ENCODE measurements at regions not wholly inside any gene's neighbourhood (a gene's known extent, or its start where the extent isn't known, plus 50 kb on each side); places are given as distances from the start of the nearest gene placed in this dataset.

DNA sequence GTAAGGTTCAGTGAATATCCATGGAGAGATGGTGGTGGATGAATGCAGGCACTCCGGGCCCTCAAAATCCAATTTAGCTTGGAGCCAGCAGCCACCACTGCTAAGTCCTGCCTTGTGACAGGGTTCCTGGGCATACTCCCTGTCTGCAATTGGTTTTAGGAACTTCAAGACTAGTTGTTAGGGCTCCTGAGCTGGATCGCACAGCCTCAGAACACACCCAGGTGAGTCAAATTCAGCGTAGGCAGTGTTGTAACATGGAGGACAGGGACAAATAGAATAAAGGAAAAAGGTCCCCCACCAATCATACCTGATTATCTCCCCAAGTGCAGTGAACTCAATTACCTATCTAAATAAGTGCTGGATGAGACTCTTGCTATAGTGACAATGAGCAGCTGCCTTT is 74.6 kb downstream of the PERP start:
- DNase-seq = no peak
- H3K4me1 ChIP-seq = no peaks in the 10 kb centered on the region
- no peak for TF ChIP-seq POLR2A (IDR thresholded peaks at IDR 0.05)
- TF ChIP-seq, protein P1, sequence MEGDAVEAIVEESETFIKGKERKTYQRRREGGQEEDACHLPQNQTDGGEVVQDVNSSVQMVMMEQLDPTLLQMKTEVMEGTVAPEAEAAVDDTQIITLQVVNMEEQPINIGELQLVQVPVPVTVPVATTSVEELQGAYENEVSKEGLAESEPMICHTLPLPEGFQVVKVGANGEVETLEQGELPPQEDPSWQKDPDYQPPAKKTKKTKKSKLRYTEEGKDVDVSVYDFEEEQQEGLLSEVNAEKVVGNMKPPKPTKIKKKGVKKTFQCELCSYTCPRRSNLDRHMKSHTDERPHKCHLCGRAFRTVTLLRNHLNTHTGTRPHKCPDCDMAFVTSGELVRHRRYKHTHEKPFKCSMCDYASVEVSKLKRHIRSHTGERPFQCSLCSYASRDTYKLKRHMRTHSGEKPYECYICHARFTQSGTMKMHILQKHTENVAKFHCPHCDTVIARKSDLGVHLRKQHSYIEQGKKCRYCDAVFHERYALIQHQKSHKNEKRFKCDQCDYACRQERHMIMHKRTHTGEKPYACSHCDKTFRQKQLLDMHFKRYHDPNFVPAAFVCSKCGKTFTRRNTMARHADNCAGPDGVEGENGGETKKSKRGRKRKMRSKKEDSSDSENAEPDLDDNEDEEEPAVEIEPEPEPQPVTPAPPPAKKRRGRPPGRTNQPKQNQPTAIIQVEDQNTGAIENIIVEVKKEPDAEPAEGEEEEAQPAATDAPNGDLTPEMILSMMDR (IDR thresholded peaks at IDR 0.05) = no peak
- no peaks in the 10 kb centered on the region for H3K36me3 ChIP-seq
- H3K27ac ChIP-seq = no peak overlapping the region
- H3K4me3 ChIP-seq (replicated peaks in 1 of 3) = no peak overlapping the region
- intact Hi-C loops (cut with DNase I) = no loop called here
- no peaks in the 10 kb centered on the region for H3K27me3 ChIP-seq
- WGBS, 2 donors = 98 to 100% methylated on average over 3 of the region's 3 CpGs
- no peaks in the 10 kb centered on the region for H3K9me3 ChIP-seq

DNA sequence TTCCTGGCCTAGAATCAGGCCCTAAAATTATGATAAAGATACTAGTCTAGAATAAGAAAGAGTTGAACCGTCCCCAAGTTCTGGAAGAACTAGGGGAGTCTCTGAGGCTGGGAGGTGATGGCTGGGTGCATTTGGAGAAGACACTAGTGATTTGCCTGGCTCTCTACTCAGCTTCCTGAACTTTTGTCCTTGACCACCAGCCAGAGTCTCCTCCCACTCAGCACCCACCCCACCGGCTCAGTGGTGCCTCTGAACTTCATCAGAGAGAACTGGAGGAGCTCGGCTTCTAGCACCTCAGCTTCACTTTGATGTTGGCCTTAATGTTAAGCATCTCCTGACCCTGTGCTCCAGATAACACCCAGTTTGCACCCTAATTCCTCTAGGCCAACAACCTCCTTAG is 73.0 kb downstream of the PERP start:
- no peak for TF ChIP-seq POLR2A (IDR thresholded peaks at IDR 0.05)
- TF ChIP-seq, protein P1 (IDR thresholded peaks at IDR 0.05) = no peak
- 68 to 80% methylated on average over 3 of the region's 3 CpGs for WGBS, 2 donors
- Histone ChIP-seq H3K9me3 (no peaks in the 10 kb centered on the region), H3K27me3 (no peaks in the 10 kb centered on the region), H3K36me3 (no peaks in the 10 kb centered on the region), H3K4me3 (replicated peaks in 1 of 3) (no peak overlapping the region), H3K27ac (no peak overlapping the region), H3K4me1 (no peaks in the 10 kb centered on the region)
- no peak for DNase-seq
- intact Hi-C loops (cut with DNase I) = no loop called here

DNA sequence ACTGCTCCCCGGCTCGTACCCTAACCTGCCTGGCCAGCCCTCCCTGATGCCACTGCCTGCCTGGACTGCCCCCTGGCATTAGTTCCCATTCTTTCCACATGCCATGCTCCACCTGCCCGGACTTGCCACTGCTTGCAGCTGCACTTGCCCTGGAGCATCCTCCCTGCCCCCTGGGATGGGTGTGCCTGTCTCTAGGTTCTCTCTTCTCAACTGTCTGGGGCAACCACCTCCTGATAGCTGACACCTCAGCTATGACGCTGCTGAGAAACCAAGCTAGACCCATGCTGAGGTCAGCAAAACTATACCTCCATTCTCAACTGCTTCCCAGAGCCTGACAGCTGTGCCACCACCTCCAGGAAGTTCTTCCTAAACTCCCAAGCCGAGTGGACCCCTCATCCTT is 72.1 kb downstream of the PERP start:
- TF ChIP-seq, protein P1 (IDR thresholded peaks at IDR 0.05) = no peak
- no peak overlapping the region for H3K4me3 ChIP-seq (replicated peaks in 1 of 3)
- no peaks in the 10 kb centered on the region for H3K4me1 ChIP-seq
- 86 to 90% methylated on average over 5 of the region's 5 CpGs for WGBS, 2 donors
- intact Hi-C loops (cut with DNase I) = no loop called here
- no peak for DNase-seq
- H3K27ac ChIP-seq = no peak overlapping the region
- H3K36me3 ChIP-seq = no peaks in the 10 kb centered on the region
- no peaks in the 10 kb centered on the region for H3K9me3 ChIP-seq
- H3K27me3 ChIP-seq = no peaks in the 10 kb centered on the region

DNA sequence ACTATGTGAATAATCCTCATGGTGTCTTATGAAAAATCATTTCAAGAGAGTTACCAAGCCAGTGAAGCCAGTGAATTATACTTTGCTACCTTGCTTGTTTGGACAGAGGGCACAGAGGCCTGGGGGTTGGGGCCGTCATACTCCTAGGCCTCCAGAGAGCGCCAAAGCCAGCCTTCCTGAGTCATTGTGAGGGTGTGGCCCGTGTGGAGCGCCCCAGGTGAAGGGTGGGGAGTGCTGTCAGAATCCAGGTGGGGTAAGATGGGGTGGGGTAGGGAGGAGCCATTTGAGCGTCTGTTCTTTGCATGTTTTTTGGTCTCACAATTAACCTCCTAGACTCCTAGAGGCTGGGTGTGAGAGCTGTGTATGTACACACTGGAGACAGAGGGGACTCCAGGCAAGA is 71.1 kb downstream of the PERP start:
- TF ChIP-seq, protein P1 (IDR thresholded peaks at IDR 0.05) = no peak
- no peak for TF ChIP-seq POLR2A (IDR thresholded peaks at IDR 0.05)
- Histone ChIP-seq H3K4me1 (no peaks in the 10 kb centered on the region), H3K4me3 (replicated peaks in 1 of 3) (no peak overlapping the region), H3K27me3 (no peaks in the 10 kb centered on the region), H3K9me3 (no peaks in the 10 kb centered on the region), H3K36me3 (no peaks in the 10 kb centered on the region), H3K27ac (no peak overlapping the region)
- WGBS, 2 donors = 75 to 83% methylated on average over 5 of the region's 5 CpGs
- no peak for DNase-seq
- intact Hi-C loops (cut with DNase I) = no loop called here

DNA sequence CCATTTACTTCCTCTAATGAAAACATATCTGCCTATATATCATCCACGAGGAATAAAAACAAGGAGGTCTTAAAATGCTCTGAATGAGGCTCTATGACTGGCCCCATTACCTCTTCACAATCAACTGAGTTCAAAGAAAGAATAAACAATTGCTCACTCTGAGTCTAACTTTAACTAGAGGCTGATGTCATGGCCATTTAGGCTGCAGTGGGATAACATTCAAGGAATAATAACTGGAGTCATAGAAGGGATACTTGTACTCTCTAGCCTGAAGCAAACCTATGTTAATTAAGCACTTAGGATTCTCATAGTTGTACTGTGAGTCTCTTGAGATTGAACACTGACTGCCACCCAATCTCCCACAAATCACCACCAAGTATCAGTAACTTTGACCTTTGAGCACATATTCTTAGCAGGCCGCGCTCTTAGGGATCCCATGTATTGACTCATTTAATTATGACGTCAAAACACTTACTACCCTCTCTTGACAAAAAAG is 70.2 kb downstream of the PERP start:
- no peak overlapping the region for H3K27ac ChIP-seq
- H3K4me3 ChIP-seq (replicated peaks in 1 of 3) = no peak overlapping the region
- H3K9me3 ChIP-seq = no peaks in the 10 kb centered on the region
- no peaks in the 10 kb centered on the region for H3K4me1 ChIP-seq
- TF ChIP-seq, protein P1 (IDR thresholded peaks at IDR 0.05) = no peak
- H3K27me3 ChIP-seq = no peaks in the 10 kb centered on the region
- intact Hi-C loops (cut with DNase I) = no loop called here
- DNase-seq = no peak
- H3K36me3 ChIP-seq = no peaks in the 10 kb centered on the region
- 84 to 89% methylated on average over 4 of the region's 4 CpGs for WGBS, 2 donors
